Suprapubic skin (tissue), 4 donors: ENCODE measurements at regions not wholly inside any gene's neighbourhood (a gene's known extent, or its start where the extent isn't known, plus 50 kb on each side); places are given as distances from the start of the nearest gene placed in this dataset.

Experiments used
- CTCF ChIP-seq, 2 donors: fragments of 200-600 bp in 1 of 2; fragments of 450-650 bp in 1 of 2; sonication (generic) in 1 of 2; IDR thresholded peaks; one replicate each; pipeline ENCODE4 v1.5.1; 2016 to 2019; ENCODE audit warnings: antibody characterized with exemption in 2 of 2, mild to moderate bottlenecking in 1 of 2, moderate library complexity in 1 of 2
- POLR2A ChIP-seq, 2 donors: fragments of 450-650 bp; IDR thresholded peaks; one replicate each; pipeline ENCODE4 v1.6.1; 2017; ENCODE audit warnings: antibody characterized with exemption in 2 of 2, mild to moderate bottlenecking in 2 of 2, moderate library complexity in 2 of 2
- POLR2AphosphoS5 ChIP-seq, 3 donors: sonication (generic); formaldehyde crosslinking; IDR thresholded peaks; one replicate each; pipeline ENCODE4 v1.6.1; 2017; ENCODE audit warnings: antibody characterized with exemption in 3 of 3

- no peak for TF ChIP-seq CTCF (IDR thresholded peaks at IDR 0.05)
- no peak for TF ChIP-seq POLR2A (IDR thresholded peaks at IDR 0.05)
- no peak for TF ChIP-seq POLR2AphosphoS5 (IDR thresholded peaks at IDR 0.05)
Measured at GRCh38 chr1:29632806-29633615, 396.7 kb downstream of the PTPRU start.
